Embryonic facial prominence (tissue), 1 donor: ENCODE measurements at regions not wholly inside any gene's neighbourhood (a gene's known extent, or its start where the extent isn't known, plus 50 kb on each side); places are given as distances from the start of the nearest gene placed in this dataset.

Source experiments
- DNase-seq: peaks from one replicate; pipeline ENCODE4 v3.0.0-alpha.2; 2016; ENCODE audit errors: extremely low spot score

DNA sequence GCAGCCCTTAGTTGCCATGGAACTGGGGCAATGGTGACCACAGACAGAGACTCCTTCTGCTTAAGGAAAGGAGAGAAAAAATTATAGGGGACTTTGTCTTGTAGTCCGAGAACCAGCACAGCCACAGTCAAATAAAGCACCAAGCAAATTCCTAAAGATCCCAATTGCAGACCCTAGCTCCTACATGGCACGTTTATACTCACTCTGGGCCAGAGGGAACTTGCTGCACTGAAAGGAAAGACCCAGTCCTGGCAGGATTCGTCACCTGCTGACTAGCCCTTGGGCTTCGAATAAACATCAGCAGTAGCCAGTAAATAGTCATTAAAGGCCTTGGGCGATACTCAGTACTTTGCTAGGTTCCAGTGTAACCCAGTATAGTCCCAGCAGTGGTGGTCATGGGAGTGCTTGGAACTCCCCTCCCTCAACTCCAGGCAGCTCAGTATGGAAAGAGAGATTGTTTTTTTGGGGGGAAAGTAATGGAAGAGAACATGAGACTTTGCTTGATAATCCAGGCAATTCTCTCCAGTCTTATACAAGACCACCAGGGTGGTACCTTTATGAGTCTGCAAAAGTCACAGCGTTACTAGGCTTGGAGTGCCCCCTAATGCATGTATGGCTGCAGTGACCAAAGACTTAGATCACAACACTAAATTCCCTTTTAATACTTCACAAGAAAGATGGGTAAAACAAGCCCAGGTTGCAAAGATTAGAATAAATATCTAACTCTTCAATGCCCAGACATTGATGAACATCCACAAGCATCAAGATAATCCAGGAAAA lies 66.4 kb upstream of the AGTR1 start:
- no peak for DNase-seq

DNA sequence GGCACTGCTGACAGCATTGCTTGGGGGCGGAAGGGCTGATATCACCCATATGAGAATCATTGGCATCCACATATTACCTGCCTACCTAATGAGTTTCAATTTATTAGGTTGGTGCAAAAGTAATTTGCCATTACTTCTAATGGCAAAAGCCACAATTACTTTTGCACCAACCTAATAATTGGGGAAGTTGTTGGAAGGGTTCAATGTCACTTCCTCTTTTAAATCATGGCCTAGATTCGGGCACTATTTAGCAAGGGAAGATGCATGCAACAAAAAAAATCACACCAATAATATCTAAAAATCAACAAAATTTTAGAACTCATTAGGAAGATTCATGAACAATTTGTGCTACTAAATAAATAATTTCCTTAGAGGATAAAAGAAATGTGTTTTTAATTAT lies 56.0 kb upstream of the AGTR1 start:
- no peak for DNase-seq

DNA sequence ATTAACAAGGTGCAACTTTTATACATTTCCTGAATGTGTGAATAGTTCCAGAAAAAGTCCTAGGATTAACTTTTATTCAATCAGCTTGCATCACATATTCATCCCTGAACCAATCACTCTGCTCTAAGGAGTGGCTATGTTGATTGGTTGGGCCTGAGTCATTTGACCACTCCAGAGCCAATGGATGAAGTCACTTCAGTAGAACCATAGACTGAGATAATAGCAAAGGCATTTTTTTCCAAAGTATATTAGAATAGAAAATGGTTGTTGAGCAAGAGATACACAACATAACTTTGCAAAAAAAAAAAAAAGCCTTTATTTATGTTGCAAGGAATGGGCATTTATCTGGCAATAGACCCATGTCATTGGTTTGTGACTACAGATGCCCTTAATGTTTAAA lies 55.5 kb upstream of the AGTR1 start:
- DNase-seq: no peak

DNA sequence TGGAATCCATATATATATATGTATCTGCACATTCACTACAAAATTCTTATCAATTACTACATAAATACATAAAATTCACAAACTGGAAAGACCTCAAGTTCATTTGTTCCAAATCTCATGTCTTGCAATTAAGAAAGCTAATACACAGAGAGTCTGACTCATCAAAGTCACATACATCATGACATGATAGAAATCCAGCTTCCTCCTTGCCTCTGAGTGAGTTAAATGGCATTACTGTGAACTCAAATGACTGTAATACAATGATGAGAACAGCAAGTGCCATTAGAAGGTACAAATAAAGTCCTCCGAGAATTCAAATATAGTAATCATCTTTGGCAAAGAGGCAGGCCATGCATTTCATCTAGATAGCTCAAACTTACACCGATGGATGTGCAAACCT lies 55.1 kb upstream of the AGTR1 start:
- no peak for DNase-seq

DNA sequence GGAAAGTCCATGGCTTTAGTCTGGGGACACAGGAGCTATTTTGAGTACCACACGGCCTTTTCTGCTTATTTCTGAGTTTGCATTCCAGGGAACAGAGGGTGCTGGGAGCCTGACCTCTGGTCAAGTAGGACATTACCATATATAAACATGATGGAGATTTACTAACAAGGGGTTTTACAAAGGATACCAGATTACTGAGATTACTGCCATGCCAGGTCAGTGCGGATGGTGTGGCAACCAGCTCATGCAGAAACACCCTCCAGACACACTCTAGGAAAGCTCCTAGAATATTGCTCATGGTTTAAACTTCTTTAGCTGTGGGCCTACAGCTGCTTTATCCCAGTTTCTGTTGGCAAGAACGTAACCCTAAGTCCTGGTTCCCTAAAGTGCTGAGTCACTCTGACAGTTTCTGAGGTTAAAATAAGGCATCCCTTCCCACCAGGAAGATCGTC lies 54.3 kb upstream of the AGTR1 start:
- DNase-seq: no peak

DNA sequence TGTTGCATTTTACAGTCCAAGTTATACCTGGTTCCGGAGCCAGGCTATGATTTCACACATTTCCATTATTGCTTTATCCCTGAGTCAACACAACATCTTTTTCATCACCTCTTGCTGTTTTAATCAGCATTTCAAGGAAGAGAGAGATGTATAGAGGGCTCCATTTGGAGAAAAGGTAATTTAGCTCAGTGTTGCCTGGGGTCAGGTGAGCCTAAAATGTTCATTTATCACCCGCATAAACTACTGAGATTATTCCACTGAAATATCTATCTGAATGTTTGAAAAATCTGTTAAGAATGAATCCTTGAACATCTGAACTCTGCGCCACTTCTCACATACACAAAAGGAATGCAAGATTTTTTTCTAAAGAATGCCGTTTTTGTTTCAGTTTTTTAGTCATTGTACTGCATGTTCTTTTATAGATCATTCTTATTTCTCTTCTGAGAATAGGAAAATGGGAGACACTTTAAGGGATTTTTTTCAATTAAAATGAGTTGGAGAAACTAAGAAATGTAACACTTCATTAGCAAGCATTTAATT lies 51.5 kb upstream of the AGTR1 start:
- no peak for DNase-seq
